Karpas-422 (cell line): ENCODE measurements at regions not wholly inside any gene's neighbourhood (a gene's known extent, or its start where the extent isn't known, plus 50 kb on each side); places are given as distances from the start of the nearest gene placed in this dataset.

ENCODE experiments used
- DNase-seq: peaks from one replicate; pipeline ENCODE4 v3.0.0-alpha.2; 2015
- H2AFZ ChIP-seq: fragments of 200-600 bp; sonication (generic); 2 replicates; pipeline ENCODE4 v1.6.1; 2014; ENCODE audit warnings: antibody characterized with exemption, low read length, mixed read lengths
- H3K27ac ChIP-seq: fragments of 200-600 bp; sonication (generic); 2 replicates; pipeline ENCODE4 v1.5.1; 2014; ENCODE audit warnings: mild to moderate bottlenecking, low read length, moderate library complexity
- H3K27me3 ChIP-seq: fragments of 200-600 bp; sonication (generic); 2 replicates; pipeline ENCODE4 v1.6.1; 2014; ENCODE audit warnings: low read length, mixed read lengths
- H3K36me3 ChIP-seq: fragments of 200-600 bp; sonication (generic); 2 replicates; pipeline ENCODE4 v1.6.1; 2014; ENCODE audit warnings: low read length, mixed read lengths; ENCODE audit not compliant: insufficient read depth
- H3K4me1 ChIP-seq: fragments of 200-600 bp; sonication (generic); 2 replicates; pipeline ENCODE4 v1.6.1; 2014; ENCODE audit warnings: mild to moderate bottlenecking, low read length, mixed read lengths
- H3K4me2 ChIP-seq: fragments of 200-600 bp; sonication (generic); 2 replicates; pipeline ENCODE4 v1.6.1; 2014; ENCODE audit warnings: low read length, low read depth, mild to moderate bottlenecking; ENCODE audit not compliant: poor library complexity, severe bottlenecking
- H3K4me3 ChIP-seq: fragments of 200-600 bp; sonication (generic); 2 replicates; pipeline ENCODE4 v1.5.1; 2014; ENCODE audit warnings: mild to moderate bottlenecking, antibody characterized with exemption, low read length, mixed read lengths
- H3K79me2 ChIP-seq: fragments of 200-600 bp; sonication (generic); 2 replicates; pipeline ENCODE4 v1.6.1; 2014; ENCODE audit warnings: mild to moderate bottlenecking, low read length, mixed read lengths
- H3K9ac ChIP-seq: fragments of 200-600 bp; sonication (generic); 2 replicates; pipeline ENCODE4 v1.6.0; 2014; ENCODE audit warnings: low read length
- H3K9me2 ChIP-seq: fragments of 200-600 bp; sonication (generic), shearing (Covaris generic); replicated peaks from 2 replicates; pipeline ENCODE4 v1.6.0; 2014; ENCODE audit warnings: mild to moderate bottlenecking, low read length, moderate library complexity; ENCODE audit not compliant: insufficient read depth
- H3K9me3 ChIP-seq: fragments of 300-700, 200-600 bp; sonication (generic); 2 replicates; pipeline ENCODE4 v1.6.1; 2014; ENCODE audit warnings: low read length, mixed read lengths
- H4K20me1 ChIP-seq: fragments of 200-600 bp; sonication (generic); 2 replicates; pipeline ENCODE4 v1.6.1; 2014; ENCODE audit warnings: mild to moderate bottlenecking, antibody characterized with exemption, low read length, low read depth; ENCODE audit not compliant: insufficient read depth

- no peaks in the 10 kb centered on the region for H4K20me1 ChIP-seq
- H3K36me3 ChIP-seq, result no peaks in the 10 kb centered on the region
- no peaks in the 10 kb centered on the region for H3K4me1 ChIP-seq
- H3K27me3 ChIP-seq, result no peaks in the 10 kb centered on the region
- no peaks in the 10 kb centered on the region for H3K79me2 ChIP-seq
- H2AFZ ChIP-seq, result no peak overlapping the region
- H3K4me2 ChIP-seq, result no peak overlapping the region
- H3K9me2 ChIP-seq, result no peaks in the 10 kb centered on the region
- DNase-seq, result no peak
- no peak overlapping the region for H3K9ac ChIP-seq
- no peak overlapping the region for H3K27ac ChIP-seq
- no peaks in the 10 kb centered on the region for H3K9me3 ChIP-seq
- no peak overlapping the region for H3K4me3 ChIP-seq
These were observed 159.1 kb upstream of the RTL1 start for GRCh38 chr14:101062601-101063000.

- Histone ChIP-seq H3K9me3 (no peaks in the 10 kb centered on the region), H3K9me2 (no peaks in the 10 kb centered on the region), H3K27me3 (no peaks in the 10 kb centered on the region), H4K20me1 (no peaks in the 10 kb centered on the region), H3K79me2 (no peaks in the 10 kb centered on the region), H3K4me3 (no peak overlapping the region), H3K9ac (no peak overlapping the region), H2AFZ (no peak overlapping the region), H3K4me2 (no peak overlapping the region), H3K36me3 (no peaks in the 10 kb centered on the region), H3K27ac (no peak overlapping the region), H3K4me1 (no peaks in the 10 kb centered on the region)
- DNase-seq, result no peak
These were observed 159.6 kb upstream of the RTL1 start for GRCh38 chr14:101063121-101063520.

- Histone ChIP-seq H3K36me3 (no peaks in the 10 kb centered on the region), H3K27ac (no peak overlapping the region), H3K79me2 (no peaks in the 10 kb centered on the region), H3K9ac (no peak overlapping the region), H2AFZ (no peak overlapping the region), H3K9me2 (no peaks in the 10 kb centered on the region), H3K4me3 (no peak overlapping the region), H3K4me1 (no peaks in the 10 kb centered on the region), H3K9me3 (no peaks in the 10 kb centered on the region), H4K20me1 (no peaks in the 10 kb centered on the region), H3K4me2 (no peak overlapping the region), H3K27me3 (no peaks in the 10 kb centered on the region)
- no peak for DNase-seq
These were observed 160.7 kb upstream of the RTL1 start for GRCh38 chr14:101064121-101064661.

DNA sequence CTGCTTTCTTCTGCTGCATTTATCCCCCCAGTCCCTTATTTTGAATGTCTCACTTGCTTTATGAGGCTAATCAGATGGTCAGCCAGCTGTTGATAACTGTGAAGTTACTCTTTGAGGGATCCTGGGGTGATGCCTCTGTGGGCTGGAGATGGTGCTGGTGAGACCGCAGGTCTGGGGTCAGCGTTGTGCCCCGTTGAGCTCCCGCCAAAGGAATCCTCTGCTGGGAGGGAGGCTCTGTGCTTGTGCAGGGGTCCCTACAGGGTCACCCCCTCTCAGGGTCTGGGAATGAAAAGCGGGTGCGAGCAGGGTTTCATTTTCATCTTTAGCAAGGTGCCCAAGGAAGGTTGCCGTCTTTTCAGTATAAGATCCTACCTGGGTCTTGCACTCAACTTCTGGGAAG is 161.2 kb upstream of the RTL1 start:
- Histone ChIP-seq H2AFZ (no peak overlapping the region), H3K4me1 (no peaks in the 10 kb centered on the region), H3K27me3 (no peaks in the 10 kb centered on the region), H4K20me1 (no peaks in the 10 kb centered on the region), H3K9me2 (no peaks in the 10 kb centered on the region), H3K79me2 (no peaks in the 10 kb centered on the region), H3K27ac (no peak overlapping the region), H3K4me3 (no peak overlapping the region), H3K36me3 (no peaks in the 10 kb centered on the region), H3K9me3 (no peaks in the 10 kb centered on the region), H3K9ac (no peak overlapping the region), H3K4me2 (no peak overlapping the region)
- DNase-seq, result no peak

GRCh38 chr14:101065246-101065645 is 161.7 kb upstream of the RTL1 start:
- Histone ChIP-seq H4K20me1 (no peaks in the 10 kb centered on the region), H2AFZ (no peak overlapping the region), H3K4me1 (no peaks in the 10 kb centered on the region), H3K4me2 (no peak overlapping the region), H3K9ac (no peak overlapping the region), H3K9me3 (no peaks in the 10 kb centered on the region), H3K27ac (no peak overlapping the region), H3K36me3 (no peaks in the 10 kb centered on the region), H3K9me2 (no peaks in the 10 kb centered on the region), H3K79me2 (no peaks in the 10 kb centered on the region), H3K27me3 (no peaks in the 10 kb centered on the region), H3K4me3 (no peak overlapping the region)
- no peak for DNase-seq

- H3K27me3 ChIP-seq, result no peaks in the 10 kb centered on the region
- DNase-seq, result no peak
- no peaks in the 10 kb centered on the region for H3K4me1 ChIP-seq
- no peaks in the 10 kb centered on the region for H3K36me3 ChIP-seq
- H3K4me3 ChIP-seq, result no peak overlapping the region
- H3K9me3 ChIP-seq, result no peaks in the 10 kb centered on the region
- no peak overlapping the region for H3K9ac ChIP-seq
- no peak overlapping the region for H3K4me2 ChIP-seq
- no peaks in the 10 kb centered on the region for H4K20me1 ChIP-seq
- H3K79me2 ChIP-seq, result no peaks in the 10 kb centered on the region
- H2AFZ ChIP-seq, result no peak overlapping the region
- no peaks in the 10 kb centered on the region for H3K9me2 ChIP-seq
- no peak overlapping the region for H3K27ac ChIP-seq
These were observed 162.5 kb upstream of the RTL1 start for GRCh38 chr14:101065696-101066694.

- no peaks in the 10 kb centered on the region for H3K9me2 ChIP-seq
- H3K4me1 ChIP-seq, result no peaks in the 10 kb centered on the region
- H2AFZ ChIP-seq, result no peak overlapping the region
- no peak for DNase-seq
- H4K20me1 ChIP-seq, result no peaks in the 10 kb centered on the region
- no peaks in the 10 kb centered on the region for H3K36me3 ChIP-seq
- H3K79me2 ChIP-seq, result no peaks in the 10 kb centered on the region
- no peak overlapping the region for H3K4me3 ChIP-seq
- H3K9me3 ChIP-seq, result no peaks in the 10 kb centered on the region
- H3K9ac ChIP-seq, result no peak overlapping the region
- H3K27me3 ChIP-seq, result no peaks in the 10 kb centered on the region
- H3K4me2 ChIP-seq, result no peak overlapping the region
- H3K27ac ChIP-seq, result no peak overlapping the region
These were observed 163.4 kb upstream of the RTL1 start for GRCh38 chr14:101066826-101067510.
